MM.1S (cell line): ENCODE measurements at regions not wholly inside any gene's neighbourhood (a gene's known extent, or its start where the extent isn't known, plus 50 kb on each side); places are given as distances from the start of the nearest gene placed in this dataset.

Experiments used
- EZH2 ChIP-seq: fragments of 300-600 bp; sonication (generic); optimal IDR thresholded peaks from 2 replicates; pipeline ENCODE3; 2017; ENCODE audit warnings: low read depth, mild to moderate bottlenecking, antibody characterized with exemption, low read length, mixed read lengths
- TF ChIP-seq, protein P1 (sequence below): fragments of 300-600 bp; sonication (generic); IDR thresholded peaks from 2 replicates; pipeline ENCODE4 v1.5.1; 2016; ENCODE audit warnings: antibody characterized with exemption, low read length, mixed read lengths

DNA sequence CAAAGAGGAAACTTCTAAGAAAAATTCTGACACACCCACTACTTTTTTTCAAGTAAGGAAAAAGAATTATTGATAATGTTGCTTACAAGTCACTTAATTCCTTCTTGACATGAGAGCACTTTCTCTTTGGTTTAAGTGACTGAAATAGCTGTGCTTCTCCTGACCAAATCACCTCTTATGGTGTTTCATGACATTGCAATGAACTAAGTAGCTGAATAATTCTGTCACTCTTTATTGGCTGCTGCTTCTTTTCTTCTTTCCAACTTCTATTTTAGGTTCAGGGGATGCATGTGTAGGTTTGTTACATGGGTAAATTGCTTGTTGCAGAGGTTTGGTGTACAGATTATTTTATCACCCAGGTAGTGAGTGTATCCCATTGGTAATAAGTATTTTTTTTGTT, 447.6 kb upstream of the NETO1 start:
- TF ChIP-seq, protein P1, sequence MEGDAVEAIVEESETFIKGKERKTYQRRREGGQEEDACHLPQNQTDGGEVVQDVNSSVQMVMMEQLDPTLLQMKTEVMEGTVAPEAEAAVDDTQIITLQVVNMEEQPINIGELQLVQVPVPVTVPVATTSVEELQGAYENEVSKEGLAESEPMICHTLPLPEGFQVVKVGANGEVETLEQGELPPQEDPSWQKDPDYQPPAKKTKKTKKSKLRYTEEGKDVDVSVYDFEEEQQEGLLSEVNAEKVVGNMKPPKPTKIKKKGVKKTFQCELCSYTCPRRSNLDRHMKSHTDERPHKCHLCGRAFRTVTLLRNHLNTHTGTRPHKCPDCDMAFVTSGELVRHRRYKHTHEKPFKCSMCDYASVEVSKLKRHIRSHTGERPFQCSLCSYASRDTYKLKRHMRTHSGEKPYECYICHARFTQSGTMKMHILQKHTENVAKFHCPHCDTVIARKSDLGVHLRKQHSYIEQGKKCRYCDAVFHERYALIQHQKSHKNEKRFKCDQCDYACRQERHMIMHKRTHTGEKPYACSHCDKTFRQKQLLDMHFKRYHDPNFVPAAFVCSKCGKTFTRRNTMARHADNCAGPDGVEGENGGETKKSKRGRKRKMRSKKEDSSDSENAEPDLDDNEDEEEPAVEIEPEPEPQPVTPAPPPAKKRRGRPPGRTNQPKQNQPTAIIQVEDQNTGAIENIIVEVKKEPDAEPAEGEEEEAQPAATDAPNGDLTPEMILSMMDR: no peak
- no peak for TF ChIP-seq EZH2
